DMS 273 (cell line): ENCODE measurements at regions not wholly inside any gene's neighbourhood (a gene's known extent, or its start where the extent isn't known, plus 50 kb on each side); places are given as distances from the start of the nearest gene placed in this dataset.
A peak's percentile ranks its signal among the peaks of the same experiment; 100 is the strongest.
"Not testable (repeated sequence)": the region's sequence is repeated elsewhere in the genome, so short reads cannot be mapped to it uniquely, and the experiment has no call there.

Experiments
- DNase-seq: peaks from one replicate; lab custom pipeline; 2025; ENCODE audit not compliant: unreplicated experiment; lab: John Stamatoyannopoulos, UW

GRCh38 chr14:39562175-39562574 is 129.9 kb upstream of the FBXO33 start:
- DNase-seq = no peak

DNA sequence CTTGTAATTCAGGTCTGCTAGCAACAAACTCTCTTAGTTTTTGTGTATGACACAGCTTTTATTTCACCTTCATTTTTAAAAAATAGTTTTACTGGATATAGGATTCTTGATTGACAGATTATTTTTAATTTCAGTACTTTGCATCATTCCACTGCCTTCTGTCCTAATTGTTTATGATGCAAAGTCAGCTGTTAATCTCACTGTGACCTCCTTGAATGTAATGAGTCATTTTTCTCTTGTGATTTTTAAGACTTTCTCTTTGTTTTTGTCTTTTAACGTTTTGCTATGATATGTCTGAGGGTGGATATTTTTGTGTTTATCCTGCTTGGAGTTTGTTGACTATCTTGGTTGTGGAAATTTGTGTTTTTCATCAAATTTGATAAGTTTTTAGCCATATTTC is 126.3 kb upstream of the FBXO33 start:
- no peak for DNase-seq

DNA sequence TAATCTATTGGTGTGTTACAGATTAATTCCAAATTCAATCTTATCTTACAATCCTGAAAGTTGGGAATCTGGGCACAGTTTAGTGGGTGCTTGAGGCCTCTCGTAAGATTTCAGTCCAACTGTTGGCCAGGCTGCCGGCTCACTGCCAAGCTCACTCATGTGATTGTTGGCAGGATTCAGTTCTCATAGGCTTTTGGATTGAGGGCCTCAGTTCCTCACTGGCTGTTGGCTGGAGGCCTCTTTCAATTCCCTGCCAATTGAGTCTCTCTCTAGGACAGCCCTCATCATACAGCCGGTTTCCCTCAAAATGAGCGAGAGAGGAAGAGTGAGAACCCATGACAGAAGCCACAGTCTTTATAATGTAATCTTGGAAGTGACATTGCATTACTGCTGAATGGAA is 123.5 kb upstream of the FBXO33 start:
- no peak for DNase-seq

DNA sequence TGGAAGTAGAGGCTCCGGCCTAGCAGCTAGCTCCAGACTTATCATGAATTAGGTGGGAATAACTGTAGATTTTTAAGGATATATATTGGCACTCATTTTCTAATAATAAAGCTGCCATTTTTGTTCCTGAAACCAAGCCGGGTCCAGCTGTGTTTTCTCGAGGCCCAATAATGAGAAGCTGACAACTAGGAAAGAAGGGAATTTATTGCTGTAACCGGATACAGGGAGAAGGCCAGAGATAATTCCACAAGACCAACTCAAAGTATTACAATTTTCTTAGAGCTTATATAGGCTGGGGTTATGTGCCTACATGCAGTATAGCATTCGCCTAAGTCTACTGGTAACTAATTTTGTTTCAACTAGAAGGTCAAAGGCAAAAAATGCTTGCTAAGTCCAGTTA is 122.3 kb upstream of the FBXO33 start:
- DNase-seq = no peak

DNA sequence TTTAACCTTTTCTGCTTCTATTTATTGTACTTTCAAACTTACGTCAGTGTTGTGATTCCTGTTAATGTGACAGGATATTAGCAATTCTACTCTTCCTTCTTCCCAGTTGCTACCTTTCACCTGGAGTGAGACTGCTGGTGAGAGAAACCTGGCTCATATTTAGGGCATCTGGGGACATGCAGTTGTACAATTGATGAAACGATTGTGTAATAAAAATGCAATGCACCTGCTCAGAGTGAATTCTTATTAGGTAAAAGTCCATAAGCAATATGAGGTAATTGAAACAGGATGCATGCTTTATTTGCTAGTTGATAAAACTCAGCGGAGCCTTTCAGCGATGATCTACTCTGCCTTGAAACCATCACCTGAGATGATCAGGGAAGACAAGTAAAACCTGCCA is 116.1 kb upstream of the FBXO33 start:
- DNase-seq = no peak

DNA sequence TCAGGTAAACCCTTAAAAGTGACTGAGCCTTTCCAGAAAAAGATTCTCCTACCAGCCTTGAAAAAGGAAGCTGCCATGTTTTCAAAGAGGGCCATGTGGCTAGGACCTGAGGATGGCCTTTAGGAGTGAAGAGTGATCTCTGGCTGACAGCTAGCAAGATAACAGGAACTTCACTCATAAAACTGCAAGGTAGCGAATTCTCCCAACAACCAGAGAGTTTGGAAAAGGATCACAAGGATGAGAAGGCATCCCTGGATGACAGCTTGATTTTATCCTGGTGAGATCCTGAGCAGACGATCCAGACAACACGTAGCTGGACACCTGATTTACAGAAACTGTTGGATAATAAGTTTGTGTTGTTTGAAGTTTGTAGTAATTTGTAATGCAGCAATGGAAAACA is 115.6 kb upstream of the FBXO33 start:
- no peak for DNase-seq

GRCh38 chr14:39505812-39506211 is 73.6 kb upstream of the FBXO33 start:
- DNase-seq = no peak

DNA sequence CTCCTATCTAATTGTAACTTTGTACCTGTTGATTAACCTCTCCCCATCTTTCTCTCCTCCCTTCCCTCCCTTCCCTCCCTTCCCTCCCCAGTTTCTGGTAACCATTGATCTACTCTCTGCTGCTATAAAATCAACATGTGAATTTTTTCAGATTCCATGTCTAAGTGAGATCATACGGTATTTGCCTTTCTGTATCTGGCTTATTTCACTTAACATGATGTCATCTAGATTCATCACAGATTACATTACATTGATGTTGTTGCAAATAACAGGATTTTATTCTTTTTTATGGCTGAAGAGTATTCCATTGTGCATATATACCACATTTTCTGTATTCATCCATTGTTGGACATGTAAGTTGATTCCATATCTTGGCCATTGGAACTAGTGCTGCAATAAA is 68.0 kb upstream of the FBXO33 start:
- no peak for DNase-seq

DNA sequence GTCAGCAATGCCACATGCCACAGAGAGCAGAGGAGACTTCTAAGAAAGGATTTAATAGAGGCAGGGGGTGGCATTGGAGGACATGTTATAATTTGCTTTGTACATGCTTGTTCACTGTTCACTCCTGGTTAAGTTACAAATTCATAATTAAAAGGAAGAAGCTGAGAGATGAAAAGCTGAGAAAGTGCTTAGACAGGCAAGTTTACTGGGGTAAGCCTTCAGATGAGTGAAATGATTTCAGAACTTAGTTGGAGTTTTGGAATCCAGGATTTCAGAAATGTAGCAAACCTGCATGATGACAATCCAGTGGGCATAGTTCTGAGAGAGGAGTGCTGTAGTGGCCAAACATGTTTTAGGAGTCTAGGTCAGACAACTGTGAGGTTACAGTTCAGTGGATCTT is 67.3 kb upstream of the FBXO33 start:
- no peak for DNase-seq

DNA sequence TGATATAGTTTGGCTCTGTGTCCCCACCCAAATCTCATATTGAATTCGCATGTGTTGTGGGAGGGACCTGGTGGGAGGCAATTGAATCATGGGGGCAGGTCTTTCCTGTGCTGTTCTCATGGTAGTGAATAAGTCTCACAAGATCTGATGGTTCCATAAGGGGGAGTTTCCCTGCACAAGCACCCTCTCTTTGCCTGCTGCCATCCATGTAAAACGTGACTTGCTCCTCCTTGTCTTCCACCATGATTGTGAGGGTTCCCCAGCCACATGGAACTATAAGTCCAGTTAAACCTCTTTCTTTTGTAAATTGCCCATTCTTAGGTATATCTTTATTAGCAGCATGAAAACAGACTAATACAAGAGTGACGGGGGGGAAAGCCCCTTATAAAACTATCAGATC is 65.4 kb upstream of the FBXO33 start:
- DNase-seq = not testable (repeated sequence)

- no peak for DNase-seq
These were observed 60.0 kb upstream of the FBXO33 start for GRCh38 chr14:39492267-39492666.

DNA sequence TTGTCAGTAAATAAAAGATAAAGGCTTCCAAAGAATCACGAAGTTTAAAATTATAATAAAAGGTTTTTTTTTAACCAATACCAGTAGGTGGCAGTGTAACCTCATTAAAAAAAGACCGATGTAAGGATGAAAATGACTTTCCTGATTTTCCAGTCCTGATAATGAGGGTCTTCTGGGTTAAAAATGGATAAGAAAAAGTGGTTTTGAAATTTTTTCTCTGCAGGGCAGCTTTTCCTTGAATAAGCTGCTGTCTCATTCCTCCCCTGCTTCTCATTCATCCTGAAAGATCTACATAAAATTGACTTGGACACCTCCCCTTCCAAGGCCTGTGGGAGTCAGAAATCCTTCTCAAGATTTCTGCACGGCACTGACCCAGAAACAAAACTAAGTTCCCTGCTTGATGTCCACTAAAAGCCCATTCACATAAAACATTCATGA is 58.9 kb upstream of the FBXO33 start:
- DNase-seq = peak; percentile 68

DNA sequence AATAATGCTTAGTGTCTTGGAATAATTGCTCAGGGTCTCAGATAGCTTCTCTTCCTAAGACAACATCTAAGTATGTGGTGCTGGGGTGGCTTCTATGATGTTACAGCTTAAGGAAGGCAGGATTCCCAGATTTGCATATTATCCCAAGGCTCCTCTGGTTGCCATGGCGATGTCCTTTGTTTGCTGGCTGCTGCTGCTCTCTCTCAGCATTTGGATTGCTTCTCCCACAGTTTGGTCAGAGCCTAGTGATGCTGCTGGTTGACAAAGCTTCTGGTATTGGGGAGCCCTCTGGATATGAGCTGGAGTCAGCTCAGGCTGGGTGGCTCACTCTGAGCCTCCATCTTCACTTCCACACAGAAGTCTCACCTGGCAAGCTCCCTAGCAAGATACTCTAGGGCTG is 56.4 kb upstream of the FBXO33 start:
- peak; percentile 16 for DNase-seq

DNA sequence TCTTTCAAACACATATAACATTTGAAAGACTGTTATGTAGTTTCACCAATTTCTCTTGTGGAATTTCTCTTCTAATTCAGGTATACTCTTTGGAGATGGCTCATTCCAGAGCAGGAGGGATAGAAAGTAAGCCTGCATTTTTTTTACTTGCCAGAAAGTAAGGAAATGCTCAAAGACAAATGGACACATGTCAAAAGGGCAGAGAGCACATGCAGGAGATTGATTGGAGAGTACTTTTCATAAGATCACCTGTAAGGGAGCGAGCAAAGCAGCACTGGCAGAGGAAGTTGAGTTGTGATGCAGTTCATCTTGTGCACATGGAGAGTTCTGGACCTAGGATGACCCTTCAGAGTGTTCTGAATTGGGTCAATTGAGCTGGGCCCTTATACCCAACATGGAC is 51.4 kb upstream of the FBXO33 start:
- no peak for DNase-seq
